ENCODE measurements at regions not wholly inside any gene's neighbourhood (a gene's known extent, or its start where the extent isn't known, plus 50 kb on each side); places are given as distances from the start of the nearest gene placed in this dataset.
"Not testable (repeated sequence)": the region's sequence is repeated elsewhere in the genome, so short reads cannot be mapped to it uniquely, and the experiment has no call there.

DNA sequence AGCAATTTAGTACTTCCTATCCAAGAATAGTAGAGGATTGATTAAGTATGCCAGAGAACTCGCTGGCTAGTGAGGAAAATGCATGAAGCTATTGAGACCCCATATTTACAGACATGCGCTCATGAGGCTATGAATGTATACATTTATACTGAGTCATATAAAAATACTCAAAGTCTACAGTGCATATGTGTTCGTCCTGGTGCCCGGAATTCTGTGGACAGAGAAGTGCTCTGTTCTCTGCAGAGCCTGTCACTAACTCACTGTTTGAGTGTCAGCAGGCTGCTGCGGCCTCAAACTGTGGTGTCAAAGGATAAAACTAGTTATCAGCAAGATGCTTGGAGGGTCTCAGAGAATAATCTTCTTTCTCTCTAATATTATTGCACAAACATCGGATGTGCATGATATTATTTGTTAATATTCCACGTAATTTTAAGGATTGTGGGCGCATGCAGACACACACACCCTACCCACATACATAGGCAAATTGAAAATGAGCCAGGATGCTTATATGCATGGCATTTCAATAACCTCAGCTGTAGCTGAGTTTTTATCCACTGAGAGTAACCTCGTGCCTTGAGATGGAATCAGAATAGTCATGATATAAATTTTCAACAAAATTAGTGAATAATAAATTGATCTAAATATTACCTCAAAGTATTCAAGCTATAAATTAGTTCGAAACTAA, 50.0 kb upstream of the TSC22D2 start:
- DNase-seq (ENCODE audit: low read depth), result no peak

- no peak for DNase-seq (ENCODE audit: low read depth)
Measured at GRCh38 chr3:150357140-150357539, 51.0 kb upstream of the TSC22D2 start.

DNA sequence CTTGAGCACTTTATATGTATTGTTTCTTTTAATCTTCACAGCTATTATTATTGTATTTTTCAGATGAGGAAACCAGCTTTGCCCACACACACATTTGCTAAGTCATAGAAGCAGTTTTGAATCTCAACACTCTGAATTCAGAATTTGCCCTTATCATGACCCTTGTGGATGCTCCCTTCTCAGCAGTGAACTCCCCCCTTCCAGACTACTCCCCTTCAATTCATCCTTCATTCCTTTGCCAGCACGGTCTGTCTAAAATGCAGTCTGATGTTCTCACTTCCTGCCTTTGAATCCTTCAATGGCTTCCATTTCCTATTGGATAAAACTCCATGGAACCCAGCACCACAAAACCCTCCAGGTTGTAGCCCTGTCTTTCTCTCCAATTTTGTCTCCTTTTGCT, 52.5 kb upstream of the TSC22D2 start:
- DNase-seq (ENCODE audit: low read depth), result no peak

GRCh38 chr3:150352931-150353330, 55.2 kb upstream of the TSC22D2 start:
- DNase-seq (ENCODE audit: low read depth), result no peak

DNA sequence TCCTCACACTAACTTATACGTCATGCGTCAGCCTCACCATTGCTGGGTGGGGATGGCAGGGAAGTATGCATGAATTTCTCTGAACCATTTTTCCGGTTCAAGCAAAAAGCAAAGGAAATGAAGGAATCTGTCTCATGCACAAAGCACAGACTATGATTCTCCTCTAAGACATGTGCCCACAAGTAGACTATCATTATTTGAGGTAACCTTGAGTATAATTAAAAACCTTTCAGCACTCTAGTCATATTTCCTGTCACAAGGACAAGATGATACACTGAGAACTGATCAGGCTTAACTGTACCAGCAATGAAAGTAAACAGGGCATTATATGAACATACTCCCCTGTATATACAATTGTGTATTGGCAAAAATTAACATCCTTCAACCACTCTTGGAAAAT, 56.7 kb upstream of the TSC22D2 start:
- no peak for DNase-seq (ENCODE audit: low read depth)

DNA sequence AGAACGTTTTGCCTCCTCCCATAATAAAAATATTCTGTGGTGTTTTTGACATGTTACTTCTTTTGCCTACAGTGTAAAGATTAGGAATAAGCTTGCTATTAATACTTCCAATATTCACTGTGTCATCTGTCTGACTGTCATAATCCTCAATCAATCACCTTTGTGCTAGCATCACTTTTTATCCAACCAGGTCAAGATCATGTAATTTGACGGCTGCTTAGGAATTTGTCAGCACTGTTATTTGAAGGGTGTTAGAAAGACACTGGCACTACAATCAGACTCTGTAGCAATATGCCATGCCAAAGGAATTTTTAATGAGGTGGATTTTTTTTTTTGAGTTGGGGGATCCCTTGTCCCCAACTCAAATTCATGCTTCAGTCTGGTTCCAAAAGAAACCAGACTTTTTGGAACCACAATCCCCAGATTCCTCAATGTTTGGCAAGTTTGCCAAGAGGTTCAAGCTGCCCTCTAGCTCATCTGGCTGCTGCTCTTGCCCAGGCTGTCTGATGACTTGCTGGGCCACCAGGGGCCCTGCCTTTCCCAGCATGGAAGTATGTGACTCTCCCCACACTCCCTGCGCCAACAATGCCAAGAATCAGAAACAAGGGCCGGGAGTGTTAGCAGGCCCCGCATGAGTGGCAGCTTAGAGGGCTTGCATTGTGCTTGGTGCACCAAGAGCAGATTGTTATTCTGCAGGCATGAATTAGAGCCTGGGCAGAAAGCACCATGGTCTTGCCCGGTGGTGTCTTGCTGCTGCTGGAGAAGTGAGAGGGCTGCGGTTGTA, 58.6 kb upstream of the TSC22D2 start:
- no peak for DNase-seq (ENCODE audit: low read depth)

GRCh38 chr3:150348500-150348899, 59.6 kb upstream of the TSC22D2 start:
- no peak for DNase-seq (ENCODE audit: low read depth)

GRCh38 chr3:150346981-150347863, 60.9 kb upstream of the TSC22D2 start:
- DNase-seq (ENCODE audit: low read depth), result no peak

- no peak for DNase-seq (ENCODE audit: low read depth)
Measured at GRCh38 chr3:150346266-150346665, 61.8 kb upstream of the TSC22D2 start.

DNA sequence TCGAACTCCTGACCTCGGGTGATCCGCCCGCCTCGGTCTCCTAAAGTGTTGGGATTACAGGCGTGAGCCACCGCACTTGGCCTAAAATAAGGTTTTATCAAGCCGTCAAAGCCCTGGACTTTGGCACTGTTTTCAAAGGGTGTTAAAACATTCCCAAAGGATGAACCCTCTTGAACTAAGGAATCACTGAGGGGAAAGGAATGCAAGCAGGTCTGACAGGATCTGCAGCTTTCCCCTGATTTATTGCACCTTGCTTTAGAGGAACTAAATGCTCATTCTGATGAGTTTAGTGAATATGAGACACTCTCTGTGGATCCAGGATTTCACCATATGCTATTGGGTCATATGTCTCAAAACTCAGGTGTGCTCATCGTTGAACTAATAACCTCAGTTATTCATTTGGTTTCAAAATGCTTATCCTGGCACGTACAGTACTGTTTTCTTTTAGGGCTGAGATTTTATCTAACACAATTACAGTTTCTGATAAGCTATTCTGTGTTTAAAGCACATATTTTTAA, 63.0 kb upstream of the TSC22D2 start:
- DNase-seq (ENCODE audit: low read depth), result no peak

GRCh38 chr3:150344079-150344759, 63.9 kb upstream of the TSC22D2 start:
- no peak for DNase-seq (ENCODE audit: low read depth)

GRCh38 chr3:150342896-150343467, 65.1 kb upstream of the TSC22D2 start:
- DNase-seq (ENCODE audit: low read depth), result no peak

- DNase-seq (ENCODE audit: low read depth), result no peak
Measured at GRCh38 chr3:150341891-150342290, 66.2 kb upstream of the TSC22D2 start.

DNA sequence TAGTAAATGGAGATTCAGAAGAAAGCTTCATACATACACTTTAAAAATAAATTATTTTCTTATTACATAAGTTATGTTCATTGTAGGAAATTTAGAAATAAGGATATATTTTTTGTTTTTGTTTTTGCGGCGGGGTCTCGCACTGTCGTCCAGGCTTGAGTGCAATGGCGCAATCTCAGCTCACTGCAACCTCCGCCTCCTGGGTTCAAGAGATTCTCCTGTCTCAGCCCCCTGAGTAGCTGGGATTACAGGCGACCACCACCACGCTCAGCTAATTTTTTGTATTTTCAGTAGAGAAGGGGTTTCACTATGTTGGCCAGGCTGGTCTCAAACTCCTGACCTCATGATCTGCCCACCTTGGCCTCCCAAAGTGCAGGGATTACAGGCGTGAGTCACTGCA, 71.7 kb upstream of the TSC22D2 start:
- DNase-seq (ENCODE audit: low read depth), result not testable (repeated sequence)

GRCh38 chr3:150335631-150336030, 72.5 kb upstream of the TSC22D2 start:
- DNase-seq (ENCODE audit: low read depth), result no peak

DNA sequence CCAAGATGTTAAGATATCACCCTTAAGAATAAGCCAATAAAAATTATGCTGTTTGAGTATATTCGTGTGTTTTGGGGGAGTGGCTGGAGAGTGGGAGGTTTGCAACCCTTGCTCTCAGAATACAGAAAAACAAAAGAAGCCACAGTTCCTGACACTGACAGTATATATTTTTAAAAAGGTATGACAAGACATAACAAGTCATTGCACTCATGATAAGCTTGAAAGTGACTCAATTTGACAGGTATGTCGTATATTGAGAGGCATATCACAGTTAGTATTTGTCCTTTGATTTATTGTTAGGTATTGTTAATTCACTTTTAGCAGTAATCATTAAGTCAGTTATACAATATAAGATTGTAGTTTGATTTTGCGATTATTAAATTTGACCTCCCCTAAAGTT, 73.1 kb upstream of the TSC22D2 start:
- DNase-seq (ENCODE audit: low read depth), result no peak

DNA sequence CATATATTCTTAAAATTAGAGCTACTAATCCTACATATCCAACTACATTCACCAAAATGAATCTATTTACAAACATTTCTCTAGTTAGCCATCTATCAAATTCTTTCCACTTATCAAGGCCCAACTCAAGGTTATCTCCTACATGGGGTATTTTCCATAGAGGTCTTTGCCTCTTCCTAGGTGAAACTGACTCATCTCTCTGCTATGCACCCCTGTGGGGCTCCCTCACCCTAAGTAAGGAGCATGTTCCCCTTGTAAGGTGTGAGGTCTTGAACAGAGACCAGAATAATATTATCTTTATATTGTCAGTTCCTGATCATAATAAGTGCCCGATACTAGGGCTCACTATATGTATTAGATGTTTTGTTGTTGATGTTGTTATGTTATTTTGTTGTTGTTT, 74.6 kb upstream of the TSC22D2 start:
- no peak for DNase-seq (ENCODE audit: low read depth)

- no peak for DNase-seq (ENCODE audit: low read depth)
Measured at GRCh38 chr3:150331978-150332568, 76.0 kb upstream of the TSC22D2 start.

- DNase-seq (ENCODE audit: low read depth), result no peak
Measured at GRCh38 chr3:150330872-150331271, 77.2 kb upstream of the TSC22D2 start.

- DNase-seq (ENCODE audit: low read depth), result no peak
Measured at GRCh38 chr3:150330174-150330573, 77.9 kb upstream of the TSC22D2 start.

GRCh38 chr3:150329408-150329807, 78.7 kb upstream of the TSC22D2 start:
- no peak for DNase-seq (ENCODE audit: low read depth)
